ENCODE measurements at regions not wholly inside any gene's neighbourhood (a gene's known extent, or its start where the extent isn't known, plus 50 kb on each side); places are given as distances from the start of the nearest gene placed in this dataset.

DNA sequence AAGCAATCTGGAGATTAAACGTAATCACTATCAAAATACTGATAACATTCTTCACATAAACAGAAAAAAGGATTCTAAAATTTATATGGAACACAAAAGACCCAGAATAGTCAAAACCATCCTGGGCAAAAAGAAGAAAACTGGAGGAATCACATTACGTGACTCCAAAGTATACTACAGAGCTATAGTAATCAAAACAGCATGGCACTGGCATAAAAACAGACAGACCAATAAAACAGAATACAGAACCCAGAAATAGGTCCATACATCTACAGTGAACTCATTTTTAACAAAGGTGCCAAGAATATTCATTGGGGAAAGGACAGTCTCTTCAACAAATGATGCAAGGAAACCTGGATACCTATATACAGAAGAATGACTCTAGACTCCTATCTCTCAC is 621.9 kb upstream of the CCDC54 start:
- Histone ChIP-seq H3K27me3 (no peaks in the 10 kb centered on the region), H3K9me3 (peaks cover 0 to 15% (median 7%) of the 10 kb centered on the region in 3 donors), H3K36me3 (no peaks in the 10 kb centered on the region), H3K4me1 (no peaks in the 10 kb centered on the region), H3K27ac (no peak overlapping the region), H3K4me3 (no peak overlapping the region)
- no peak for DNase-seq
- intact Hi-C loops (cut with DNase I; ENCODE audit: low total_unique reads) = no loop called here
- TF ChIP-seq, protein P1, sequence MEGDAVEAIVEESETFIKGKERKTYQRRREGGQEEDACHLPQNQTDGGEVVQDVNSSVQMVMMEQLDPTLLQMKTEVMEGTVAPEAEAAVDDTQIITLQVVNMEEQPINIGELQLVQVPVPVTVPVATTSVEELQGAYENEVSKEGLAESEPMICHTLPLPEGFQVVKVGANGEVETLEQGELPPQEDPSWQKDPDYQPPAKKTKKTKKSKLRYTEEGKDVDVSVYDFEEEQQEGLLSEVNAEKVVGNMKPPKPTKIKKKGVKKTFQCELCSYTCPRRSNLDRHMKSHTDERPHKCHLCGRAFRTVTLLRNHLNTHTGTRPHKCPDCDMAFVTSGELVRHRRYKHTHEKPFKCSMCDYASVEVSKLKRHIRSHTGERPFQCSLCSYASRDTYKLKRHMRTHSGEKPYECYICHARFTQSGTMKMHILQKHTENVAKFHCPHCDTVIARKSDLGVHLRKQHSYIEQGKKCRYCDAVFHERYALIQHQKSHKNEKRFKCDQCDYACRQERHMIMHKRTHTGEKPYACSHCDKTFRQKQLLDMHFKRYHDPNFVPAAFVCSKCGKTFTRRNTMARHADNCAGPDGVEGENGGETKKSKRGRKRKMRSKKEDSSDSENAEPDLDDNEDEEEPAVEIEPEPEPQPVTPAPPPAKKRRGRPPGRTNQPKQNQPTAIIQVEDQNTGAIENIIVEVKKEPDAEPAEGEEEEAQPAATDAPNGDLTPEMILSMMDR (IDR thresholded peaks at IDR 0.05) = no peak

DNA sequence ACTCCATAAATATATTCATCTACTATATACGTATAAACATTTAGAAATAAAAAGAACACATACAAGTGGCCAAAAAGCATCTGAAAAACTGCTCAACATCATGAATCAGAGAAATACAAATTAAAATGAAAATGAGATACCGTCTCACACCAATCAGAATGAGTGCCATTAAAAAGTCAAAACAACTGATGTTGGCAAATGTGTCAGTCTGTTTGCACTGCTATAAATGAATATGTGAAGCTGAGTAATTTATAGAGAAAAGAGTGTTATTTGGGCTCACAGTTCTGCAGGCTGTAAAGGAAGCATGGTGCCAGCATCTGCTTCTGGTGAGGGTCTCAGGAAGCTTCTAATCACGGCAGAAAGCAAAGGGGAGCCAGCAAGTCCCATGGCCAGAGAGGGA is 620.3 kb upstream of the CCDC54 start:
- Histone ChIP-seq H3K9me3 (peaks cover 0 to 15% (median 7%) of the 10 kb centered on the region in 3 donors), H3K4me1 (no peaks in the 10 kb centered on the region), H3K36me3 (no peaks in the 10 kb centered on the region), H3K27me3 (no peaks in the 10 kb centered on the region), H3K27ac (no peak overlapping the region), H3K4me3 (no peak overlapping the region)
- TF ChIP-seq, protein P1 (IDR thresholded peaks at IDR 0.05) = no peak
- intact Hi-C loops (cut with DNase I; ENCODE audit: low total_unique reads) = no loop called here
- DNase-seq = no peak

DNA sequence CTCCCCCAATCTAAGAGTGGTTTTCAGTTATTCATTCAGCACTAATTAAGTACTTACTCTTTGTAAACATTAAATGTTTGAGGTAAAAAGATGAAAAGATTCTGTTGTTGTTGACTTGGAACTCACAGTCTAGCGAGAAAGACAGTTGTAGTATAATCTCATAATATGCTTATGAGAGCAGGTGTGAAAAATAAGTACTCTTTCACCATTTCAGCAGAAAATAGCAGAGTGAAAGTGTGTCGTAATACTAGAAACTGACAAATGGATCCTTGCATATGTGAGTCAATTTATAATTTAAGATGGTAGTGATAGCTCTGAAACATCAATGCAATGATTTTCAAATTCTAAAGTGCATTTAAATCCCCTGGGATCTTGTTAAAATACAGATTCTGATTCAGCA is 618.8 kb upstream of the CCDC54 start:
- intact Hi-C loops (cut with DNase I; ENCODE audit: low total_unique reads) = no loop called here
- no peak for DNase-seq
- TF ChIP-seq, protein P1 (IDR thresholded peaks at IDR 0.05) = no peak

DNA sequence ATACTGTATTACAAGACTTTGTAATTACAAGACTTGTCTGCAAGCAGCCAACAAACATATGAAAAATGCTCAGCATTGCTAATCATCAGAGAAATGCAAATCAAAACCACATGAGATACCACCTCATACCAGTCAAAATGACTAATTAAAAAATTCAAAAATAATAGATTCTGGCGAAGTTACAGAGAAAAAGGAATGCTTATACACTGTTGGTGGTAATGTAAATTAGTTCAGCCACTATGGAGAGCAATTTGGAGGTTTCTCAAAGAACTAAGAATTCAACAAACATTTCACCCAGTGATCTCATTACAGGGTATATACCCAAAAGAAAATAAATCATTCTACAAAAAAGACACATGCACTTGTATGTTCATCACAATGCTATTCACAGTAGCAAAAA is 617.5 kb upstream of the CCDC54 start:
- TF ChIP-seq, protein P1 (IDR thresholded peaks at IDR 0.05) = no peak
- H3K9me3 ChIP-seq = peaks cover 0 to 14% (median 7%) of the 10 kb centered on the region in 3 donors
- no peaks in the 10 kb centered on the region for H3K36me3 ChIP-seq
- H3K4me1 ChIP-seq = no peaks in the 10 kb centered on the region
- H3K4me3 ChIP-seq = no peak overlapping the region
- intact Hi-C loops (cut with DNase I; ENCODE audit: low total_unique reads) = no loop called here
- no peaks in the 10 kb centered on the region for H3K27me3 ChIP-seq
- no peak overlapping the region for H3K27ac ChIP-seq
- no peak for DNase-seq

More for the DNA sequence above, 618.8 kb upstream of the CCDC54 start:
- no peaks in the 10 kb centered on the region for H3K36me3 ChIP-seq
- no peaks in the 10 kb centered on the region for H3K27me3 ChIP-seq
- H3K4me1 ChIP-seq = no peaks in the 10 kb centered on the region
- no peak overlapping the region for H3K4me3 ChIP-seq
- no peak overlapping the region for H3K27ac ChIP-seq
- H3K9me3 ChIP-seq = peaks cover 0 to 15% (median 7%) of the 10 kb centered on the region in 3 donors

DNA sequence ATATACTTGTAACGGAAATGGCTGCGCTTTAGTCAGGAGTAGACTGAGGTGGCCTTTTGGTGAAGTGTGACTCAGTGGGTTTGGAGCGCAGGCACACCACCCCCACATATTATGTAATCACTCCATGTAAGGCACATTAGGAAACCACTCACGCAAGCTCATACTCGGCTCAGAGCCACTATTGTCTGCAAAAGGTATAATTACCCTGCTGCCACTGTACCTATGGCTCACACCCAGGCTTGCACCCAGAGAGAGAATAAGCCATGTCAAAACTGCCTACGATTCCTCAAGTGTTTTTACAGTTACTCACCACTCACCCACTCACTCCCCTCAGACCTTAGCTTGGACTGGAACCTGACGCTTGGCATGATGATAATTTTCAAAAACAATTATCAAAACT is 611.9 kb upstream of the CCDC54 start:
- Histone ChIP-seq H3K27ac (no peak overlapping the region), H3K27me3 (no peaks in the 10 kb centered on the region), H3K4me1 (no peaks in the 10 kb centered on the region), H3K36me3 (no peaks in the 10 kb centered on the region), H3K9me3 (no peaks in the 10 kb centered on the region), H3K4me3 (no peak overlapping the region)
- no peak for DNase-seq
- TF ChIP-seq, protein P1 (IDR thresholded peaks at IDR 0.05) = no peak
- intact Hi-C loops (cut with DNase I; ENCODE audit: low total_unique reads) = no loop called here

DNA sequence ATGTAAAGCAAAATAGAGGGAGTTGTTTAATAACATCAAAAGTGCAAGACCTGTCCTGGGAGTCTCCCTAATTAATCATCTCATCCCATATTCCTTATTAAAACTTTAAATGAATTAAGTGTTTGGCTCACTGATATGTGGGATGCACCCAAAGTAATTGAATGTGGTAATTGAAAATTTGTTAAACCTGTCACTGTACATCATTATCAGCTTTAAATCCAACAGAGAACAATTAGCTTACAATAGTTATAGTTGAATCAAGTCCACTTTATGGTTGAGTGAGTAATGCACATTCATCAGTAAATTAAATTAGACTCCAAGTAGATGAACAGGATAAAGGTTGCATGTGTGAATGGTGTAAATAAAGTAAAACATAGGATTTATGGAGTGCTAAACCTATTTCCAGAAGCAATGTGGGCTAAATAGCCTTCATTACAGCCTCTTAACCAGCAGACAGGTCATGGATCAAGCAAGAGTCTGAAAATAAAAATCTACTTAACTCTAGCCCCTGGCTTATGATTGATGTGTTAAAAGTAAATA is 608.2 kb upstream of the CCDC54 start:
- no peak for DNase-seq
- Histone ChIP-seq H3K27ac (no peak overlapping the region), H3K36me3 (no peaks in the 10 kb centered on the region), H3K4me1 (no peaks in the 10 kb centered on the region), H3K27me3 (no peaks in the 10 kb centered on the region), H3K9me3 (no peaks in the 10 kb centered on the region), H3K4me3 (no peak overlapping the region)
- TF ChIP-seq, protein P1 (IDR thresholded peaks at IDR 0.05) = no peak
- intact Hi-C loops (cut with DNase I; ENCODE audit: low total_unique reads) = no loop called here

All from tibial artery (tissue), 4 donors.